Activated T-helper 2 cell treated with anti-CD3 and anti-CD28 coated beads, Interferon-gamma antibody, Interleukin-2, Interleukin-4, amounts not matched to agents 10 μg/mL and 5 μg/mL and 100 μg/mL, durations not matched to agents 14 hours and 24 hours and 36 hours (primary cell): ENCODE measurements at regions not wholly inside any gene's neighbourhood (a gene's known extent, or its start where the extent isn't known, plus 50 kb on each side); places are given as distances from the start of the nearest gene placed in this dataset.

ENCODE experiments used
- DNase-seq: peaks from one replicate; pipeline ENCODE4 v3.0.0; 2021; ENCODE audit warnings: low spot score
- H3K27ac Mint-ChIP-seq: one replicate; pipeline ENCODE4 v1.8.0; 2021; ENCODE audit warnings: mixed read lengths
- H3K27me3 Mint-ChIP-seq: one replicate; pipeline ENCODE4 v1.8.0; 2021; ENCODE audit warnings: low read depth, mixed read lengths
- H3K36me3 Mint-ChIP-seq: one replicate; pipeline ENCODE4 v1.8.0; 2021; ENCODE audit warnings: low read depth, mixed read lengths
- H3K4me1 Mint-ChIP-seq: one replicate; pipeline ENCODE4 v1.8.0; 2021; ENCODE audit warnings: low read depth, mixed read lengths
- H3K4me3 Mint-ChIP-seq: one replicate; pipeline ENCODE4 v1.8.0; 2021; ENCODE audit warnings: low read depth, mild to moderate bottlenecking, moderate library complexity, mixed read lengths
- H3K9me3 Mint-ChIP-seq: one replicate; pipeline ENCODE4 v1.8.0; 2021; ENCODE audit warnings: mixed read lengths
- intact Hi-C: fragments of 100-400 bp; cut with micrococcal nuclease; formaldehyde crosslinking; loops from one replicate; pipeline ENCODE4 v1.15.1; 2023

GRCh38 chr1:219753914-219754313 is 141.0 kb upstream of the ZC3H11B start:
- no peaks in the 10 kb centered on the region for H3K36me3 Mint-ChIP-seq
- H3K27ac Mint-ChIP-seq, result no peak overlapping the region
- H3K9me3 Mint-ChIP-seq, result no peaks in the 10 kb centered on the region
- intact Hi-C loops, result no loop called here
- no peaks in the 10 kb centered on the region for H3K27me3 Mint-ChIP-seq
- no peak overlapping the region for H3K4me3 Mint-ChIP-seq
- no peaks in the 10 kb centered on the region for H3K4me1 Mint-ChIP-seq
- no peak for DNase-seq

- Mint-ChIP-seq H3K36me3 (no peaks in the 10 kb centered on the region), H3K4me1 (no peaks in the 10 kb centered on the region), H3K27ac (no peak overlapping the region), H3K27me3 (no peaks in the 10 kb centered on the region), H3K4me3 (no peak overlapping the region), H3K9me3 (no peaks in the 10 kb centered on the region)
- DNase-seq, result no peak
- intact Hi-C loops, result no loop called here
Measured at GRCh38 chr1:219752645-219753044, 139.7 kb upstream of the ZC3H11B start.

- Mint-ChIP-seq H3K4me1 (no peaks in the 10 kb centered on the region), H3K4me3 (no peak overlapping the region), H3K27ac (no peak overlapping the region), H3K36me3 (no peaks in the 10 kb centered on the region), H3K27me3 (no peaks in the 10 kb centered on the region), H3K9me3 (no peaks in the 10 kb centered on the region)
- intact Hi-C loops, result no loop called here
- no peak for DNase-seq
Measured at GRCh38 chr1:219751870-219752507, 139.1 kb upstream of the ZC3H11B start.

GRCh38 chr1:219749370-219749769 is 136.5 kb upstream of the ZC3H11B start:
- no peak for DNase-seq
- Mint-ChIP-seq H3K9me3 (no peaks in the 10 kb centered on the region), H3K36me3 (no peaks in the 10 kb centered on the region), H3K4me1 (no peaks in the 10 kb centered on the region), H3K27ac (no peak overlapping the region), H3K4me3 (no peak overlapping the region), H3K27me3 (no peaks in the 10 kb centered on the region)
- intact Hi-C loops, result no loop called here

GRCh38 chr1:219746141-219746540 is 133.2 kb upstream of the ZC3H11B start:
- Mint-ChIP-seq H3K27ac (no peak overlapping the region), H3K36me3 (no peaks in the 10 kb centered on the region), H3K27me3 (no peaks in the 10 kb centered on the region), H3K9me3 (no peaks in the 10 kb centered on the region), H3K4me1 (no peaks in the 10 kb centered on the region), H3K4me3 (no peak overlapping the region)
- no peak for DNase-seq
- intact Hi-C loops, result no loop called here

GRCh38 chr1:219744652-219745469 is 132.0 kb upstream of the ZC3H11B start:
- H3K4me1 Mint-ChIP-seq, result no peaks in the 10 kb centered on the region
- H3K4me3 Mint-ChIP-seq, result no peak overlapping the region
- intact Hi-C loops, result no loop called here
- H3K9me3 Mint-ChIP-seq, result no peaks in the 10 kb centered on the region
- no peaks in the 10 kb centered on the region for H3K36me3 Mint-ChIP-seq
- no peak overlapping the region for H3K27ac Mint-ChIP-seq
- no peaks in the 10 kb centered on the region for H3K27me3 Mint-ChIP-seq
- DNase-seq, result no peak

GRCh38 chr1:219741011-219741970 is 128.4 kb upstream of the ZC3H11B start:
- intact Hi-C loops, result no loop called here
- Mint-ChIP-seq H3K27me3 (no peaks in the 10 kb centered on the region), H3K36me3 (no peaks in the 10 kb centered on the region), H3K9me3 (no peaks in the 10 kb centered on the region), H3K4me3 (no peak overlapping the region), H3K27ac (no peak overlapping the region), H3K4me1 (no peaks in the 10 kb centered on the region)
- no peak for DNase-seq

- Mint-ChIP-seq H3K4me1 (no peaks in the 10 kb centered on the region), H3K4me3 (no peak overlapping the region), H3K9me3 (no peaks in the 10 kb centered on the region), H3K27ac (no peak overlapping the region), H3K36me3 (no peaks in the 10 kb centered on the region), H3K27me3 (no peaks in the 10 kb centered on the region)
- no peak for DNase-seq
- intact Hi-C loops, result no loop called here
Measured at GRCh38 chr1:219733511-219734174, 120.7 kb upstream of the ZC3H11B start.

GRCh38 chr1:219732814-219733491 is 120.0 kb upstream of the ZC3H11B start:
- no peak for DNase-seq
- Mint-ChIP-seq H3K4me1 (no peaks in the 10 kb centered on the region), H3K27ac (no peak overlapping the region), H3K36me3 (no peaks in the 10 kb centered on the region), H3K4me3 (no peak overlapping the region), H3K9me3 (no peaks in the 10 kb centered on the region), H3K27me3 (no peaks in the 10 kb centered on the region)
- intact Hi-C loops, result no loop called here

GRCh38 chr1:219731771-219732170 is 118.9 kb upstream of the ZC3H11B start:
- Mint-ChIP-seq H3K27me3 (no peaks in the 10 kb centered on the region), H3K4me1 (no peaks in the 10 kb centered on the region), H3K9me3 (peaks cover 7% of the 10 kb centered on the region), H3K27ac (no peak overlapping the region), H3K36me3 (no peaks in the 10 kb centered on the region), H3K4me3 (no peak overlapping the region)
- intact Hi-C loops, result no loop called here
- DNase-seq, result no peak

GRCh38 chr1:219726480-219727272 is 113.8 kb upstream of the ZC3H11B start:
- Mint-ChIP-seq H3K9me3 (peaks cover 22% of the 10 kb centered on the region), H3K4me1 (no peaks in the 10 kb centered on the region), H3K27ac (no peak overlapping the region), H3K36me3 (no peaks in the 10 kb centered on the region), H3K4me3 (no peak overlapping the region), H3K27me3 (no peaks in the 10 kb centered on the region)
- DNase-seq, result no peak
- intact Hi-C loops, result no loop called here
